Esophagus squamous epithelium (tissue), 5 donors: ENCODE measurements at regions not wholly inside any gene's neighbourhood (a gene's known extent, or its start where the extent isn't known, plus 50 kb on each side); places are given as distances from the start of the nearest gene placed in this dataset.

Experiments
- DNase-seq: peaks from one replicate; lab custom pipeline; 2025; lab: John Stamatoyannopoulos, UW
- H3K27ac ChIP-seq, 4 donors: fragments of 200-600 bp; sonication (generic); one replicate each; pipeline ENCODE4 v1.5.1; 2016 to 2019; ENCODE audit warnings: mild to moderate bottlenecking in 1 of 4
- H3K27me3 ChIP-seq, 4 donors: fragments of 200-600 bp; sonication (generic); 1 replicate in 3 of 4; 2 replicates in 1 of 4; pipeline versions ENCODE4 v1.5.1 to v1.6.0; 2017 to 2021; ENCODE audit warnings: antibody characterized with exemption in 1 of 4
- H3K36me3 ChIP-seq, 3 donors: fragments of 200-600 bp; sonication (generic); one replicate each; pipeline ENCODE4 v1.5.1; 2016 to 2019
- H3K4me1 ChIP-seq, 3 donors: fragments of 200-600 bp; sonication (generic); one replicate each; pipeline ENCODE4 v1.5.1; 2017 to 2019
- H3K4me3 ChIP-seq, 4 donors: fragments of 200-600 bp; sonication (generic); 1 replicate in 3 of 4; 2 replicates in 1 of 4; pipeline ENCODE4 v1.5.1; 2016 to 2019; ENCODE audit warnings: mild to moderate bottlenecking in 2 of 4, moderate library complexity in 1 of 4
- H3K9me3 ChIP-seq, 3 donors: fragments of 200-600 bp; sonication (generic); one replicate each; pipeline ENCODE4 v1.5.1; 2016 to 2019
- CTCF ChIP-seq, 6 experiments: fragments of 450-650 bp in 4 of 6; fragments of 200-600 bp in 2 of 6; sonication (generic) in 2 of 6; IDR thresholded peaks; one replicate each; pipeline ENCODE4 v1.5.1; 2016 to 2019; ENCODE audit warnings: antibody characterized with exemption in 6 of 6, mild to moderate bottlenecking in 4 of 6, moderate library complexity in 4 of 6
- POLR2A ChIP-seq, 4 donors: fragments of 450-650 bp; IDR thresholded peaks; one replicate each; pipeline ENCODE4 v1.6.1; 2017; ENCODE audit warnings: antibody characterized with exemption in 4 of 4, mild to moderate bottlenecking in 4 of 4, moderate library complexity in 3 of 4
- WGBS, 2 donors: methylation state at CpG; one replicate each; pipeline ENCODE4 v1.1.5; 2018; 5-methylcytosine and 5-hydroxymethylcytosine counted together
- intact Hi-C: fragments of 100-400 bp; cut with DNase I; formaldehyde crosslinking; loops from one replicate; pipeline ENCODE4 v1.15.0; 2022
- donor health status: DM: yes; HTN: yes; CAD: no.

DNA sequence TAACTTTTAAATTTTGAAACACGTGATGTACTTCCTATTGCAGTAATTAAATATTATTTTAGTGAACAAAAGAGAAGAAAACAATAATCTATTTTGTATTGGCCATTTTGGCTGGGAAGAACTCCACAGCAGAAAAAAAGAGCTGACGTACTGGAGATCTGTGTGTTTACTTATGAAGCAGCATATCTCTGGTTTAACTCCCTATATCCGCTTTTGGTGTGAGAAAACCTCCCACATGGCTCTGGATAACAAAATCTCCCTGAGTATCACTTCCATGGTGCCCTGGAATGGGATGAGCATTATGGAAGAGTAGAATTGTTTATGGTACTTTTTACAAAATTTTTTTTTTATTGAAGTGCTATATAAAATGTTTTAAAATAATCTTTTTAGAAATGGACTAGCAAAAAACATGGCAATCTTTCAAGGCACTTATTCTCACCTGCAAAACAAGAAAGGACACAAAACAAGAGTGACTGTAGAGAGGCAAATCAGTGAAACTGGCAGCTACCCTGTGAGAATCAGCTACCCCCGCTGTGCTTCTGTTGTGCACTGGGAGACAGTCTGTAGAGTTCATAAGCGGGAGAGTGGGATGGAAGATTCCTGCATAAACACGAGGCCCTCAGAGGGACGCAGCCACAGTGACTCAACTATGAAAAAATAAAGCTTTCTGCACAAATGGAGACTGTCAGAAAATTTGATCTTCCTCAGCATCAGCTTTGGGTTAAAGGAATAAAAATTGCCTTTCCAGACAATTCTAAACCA is 762.2 kb upstream of the HS6ST1 start:
- TF ChIP-seq POLR2A (IDR thresholded peaks at IDR 0.05) (no peak), CTCF (IDR thresholded peaks at IDR 0.05) (no peak)
- intact Hi-C loops = no loop called here
- DNase-seq = no peak

DNA sequence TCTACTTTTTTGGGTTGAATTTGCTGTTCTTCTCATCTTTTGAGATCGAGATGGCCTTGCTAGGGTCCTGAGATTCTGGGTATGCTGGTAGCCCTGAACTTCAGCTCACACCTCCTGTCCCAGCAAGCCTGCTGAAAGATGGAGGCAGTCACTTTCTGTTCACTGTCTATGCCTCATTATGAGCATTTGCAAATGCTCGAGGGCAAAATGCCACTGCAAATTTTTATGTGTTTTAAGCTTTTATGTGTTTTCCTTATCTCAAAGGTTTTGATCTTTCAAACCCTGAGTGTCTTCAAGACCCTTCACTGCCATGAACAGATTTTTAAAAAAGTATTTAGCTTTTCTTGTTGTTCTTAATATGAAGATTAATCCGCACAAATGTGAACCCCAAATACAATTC is 766.7 kb upstream of the HS6ST1 start:
- Histone ChIP-seq H3K27ac (no peak overlapping the region), H3K4me1 (peaks cover 0 to 25% (median 3%) of the 10 kb centered on the region in 3 donors), H3K4me3 (no peak overlapping the region), H3K9me3 (no peaks in the 10 kb centered on the region), H3K27me3 (no peaks in the 10 kb centered on the region), H3K36me3 (no peaks in the 10 kb centered on the region)
- TF ChIP-seq POLR2A (IDR thresholded peaks at IDR 0.05) (no peak), CTCF (IDR thresholded peaks at IDR 0.05) (no peak)
- no peak for DNase-seq
- WGBS, 2 donors = 75 to 83% methylated on average over 3 of the region's 3 CpGs
- intact Hi-C loops = no loop called here

More for the DNA sequence above, 762.2 kb upstream of the HS6ST1 start:
- H3K4me3 ChIP-seq = no peak overlapping the region
- H3K9me3 ChIP-seq = no peaks in the 10 kb centered on the region
- no peaks in the 10 kb centered on the region for H3K36me3 ChIP-seq
- no peak overlapping the region for H3K27ac ChIP-seq
- no peaks in the 10 kb centered on the region for H3K27me3 ChIP-seq
- peaks cover 0 to 15% (median 6%) of the 10 kb centered on the region in 3 donors for H3K4me1 ChIP-seq
- 70 to 72% methylated on average over 7 of the region's 7 CpGs for WGBS, 2 donors

- TF ChIP-seq CTCF (IDR thresholded peaks at IDR 0.05) = no peak
- no peak for TF ChIP-seq POLR2A (IDR thresholded peaks at IDR 0.05)
- Histone ChIP-seq H3K9me3 (no peaks in the 10 kb centered on the region), H3K27ac (peak overlapping the region in 2 of 4 donors; percentile 1 to 17), H3K4me1 (peaks cover 0 to 25% (median 3%) of the 10 kb centered on the region in 3 donors), H3K4me3 (no peak overlapping the region), H3K27me3 (no peaks in the 10 kb centered on the region), H3K36me3 (no peaks in the 10 kb centered on the region)
- intact Hi-C loops = no loop called here
- WGBS, 2 donors = 16 to 37% methylated on average over 2 of the region's 2 CpGs
- DNase-seq = no peak
These were observed 768.6 kb upstream of the HS6ST1 start for GRCh38 chr2:129087133-129087813.

- intact Hi-C loops = no loop called here
- no peak overlapping the region for H3K27ac ChIP-seq
- H3K4me1 ChIP-seq = peaks cover 0 to 25% (median 3%) of the 10 kb centered on the region in 3 donors
- TF ChIP-seq POLR2A (IDR thresholded peaks at IDR 0.05) = no peak
- no peak for TF ChIP-seq CTCF (IDR thresholded peaks at IDR 0.05)
- no peak overlapping the region for H3K4me3 ChIP-seq
- H3K36me3 ChIP-seq = no peaks in the 10 kb centered on the region
- H3K27me3 ChIP-seq = no peaks in the 10 kb centered on the region
- no peak for DNase-seq
- WGBS, 2 donors = 92 to 93% methylated on average over 3 of the region's 3 CpGs
- no peaks in the 10 kb centered on the region for H3K9me3 ChIP-seq
These were observed 773.0 kb upstream of the HS6ST1 start for GRCh38 chr2:129091620-129092019.

- Histone ChIP-seq H3K36me3 (no peaks in the 10 kb centered on the region), H3K9me3 (no peaks in the 10 kb centered on the region), H3K4me1 (peaks cover 0 to 11% (median 2%) of the 10 kb centered on the region in 3 donors), H3K4me3 (no peak overlapping the region), H3K27ac (no peak overlapping the region), H3K27me3 (no peaks in the 10 kb centered on the region)
- TF ChIP-seq CTCF (IDR thresholded peaks at IDR 0.05) = no peak
- no peak for TF ChIP-seq POLR2A (IDR thresholded peaks at IDR 0.05)
- DNase-seq = no peak
- intact Hi-C loops = no loop called here
- 75 to 77% methylated on average over 4 to 5 of the region's 5 CpGs for WGBS, 2 donors
These were observed 774.3 kb upstream of the HS6ST1 start for GRCh38 chr2:129092956-129093355.
